ENCODE measurements at regions not wholly inside any gene's neighbourhood (a gene's known extent, or its start where the extent isn't known, plus 50 kb on each side); places are given as distances from the start of the nearest gene placed in this dataset.

GRCh38 chr5:74309050-74309449 is 331.5 kb downstream of the ENC1 start:
- no peak overlapping the region for H2AFZ ChIP-seq (ENCODE audit: low read depth, low read length)
- H4K20me1 ChIP-seq (ENCODE audit: insufficient read depth, low read length), result no peaks in the 10 kb centered on the region
- no peaks in the 10 kb centered on the region for H3K27me3 ChIP-seq (ENCODE audit: insufficient read depth, low read length, poor library complexity)
- TF ChIP-seq EZH2 (IDR thresholded peaks at IDR 0.05; ENCODE audit: borderline replicate concordance, low read depth, low read length, severe bottlenecking) (no peak), CTCF (IDR thresholded peaks at IDR 0.05; ENCODE audit: borderline replicate concordance, extremely low read depth, low read length, poor library complexity, severe bottlenecking) (no peak)
- DNase-seq (no peak), ATAC-seq (ENCODE audit: insufficient read depth, low read depth) (no peak)
- no peak overlapping the region for H3K9ac ChIP-seq (ENCODE audit: low read depth, low read length)
- H3K4me1 ChIP-seq (ENCODE audit: insufficient read depth, low read length), result no peaks in the 10 kb centered on the region
- no peak overlapping the region for H3K4me3 ChIP-seq (ENCODE audit: low read depth in 1 of 2, low read length in 2 of 2)
- no peak overlapping the region for H3K4me2 ChIP-seq (ENCODE audit: insufficient read depth, low read length)
- H3K27ac ChIP-seq (ENCODE audit: low read length), result no peak overlapping the region
- H3K36me3 ChIP-seq (ENCODE audit: insufficient read depth, low read length), result no peaks in the 10 kb centered on the region
- no peaks in the 10 kb centered on the region for H3K79me2 ChIP-seq (ENCODE audit: insufficient read depth, low read length)
- H3K9me3 ChIP-seq (ENCODE audit: insufficient read depth, low read length, severe bottlenecking), result no peaks in the 10 kb centered on the region

GRCh38 chr5:74306845-74307244 is 333.7 kb downstream of the ENC1 start:
- ATAC-seq (ENCODE audit: insufficient read depth, low read depth) (no peak), DNase-seq (no peak)
- Histone ChIP-seq H3K4me2 (ENCODE audit: insufficient read depth, low read length) (no peak overlapping the region), H3K36me3 (ENCODE audit: insufficient read depth, low read length) (no peaks in the 10 kb centered on the region), H3K79me2 (ENCODE audit: insufficient read depth, low read length) (no peaks in the 10 kb centered on the region), H3K9ac (ENCODE audit: low read depth, low read length) (no peak overlapping the region), H2AFZ (ENCODE audit: low read depth, low read length) (no peak overlapping the region), H4K20me1 (ENCODE audit: insufficient read depth, low read length) (no peaks in the 10 kb centered on the region), H3K27me3 (ENCODE audit: insufficient read depth, low read length, poor library complexity) (no peaks in the 10 kb centered on the region), H3K4me3 (ENCODE audit: low read depth in 1 of 2, low read length in 2 of 2) (no peak overlapping the region), H3K27ac (ENCODE audit: low read length) (no peak overlapping the region), H3K4me1 (ENCODE audit: insufficient read depth, low read length) (no peaks in the 10 kb centered on the region), H3K9me3 (ENCODE audit: insufficient read depth, low read length, severe bottlenecking) (no peaks in the 10 kb centered on the region)
- no peak for TF ChIP-seq EZH2 (IDR thresholded peaks at IDR 0.05; ENCODE audit: borderline replicate concordance, low read depth, low read length, severe bottlenecking)

GRCh38 chr5:74304536-74304935 is 336.0 kb downstream of the ENC1 start:
- Histone ChIP-seq H3K4me3 (ENCODE audit: low read depth in 1 of 2, low read length in 2 of 2) (no peak overlapping the region), H3K27ac (ENCODE audit: low read length) (no peak overlapping the region), H3K9me3 (ENCODE audit: insufficient read depth, low read length, severe bottlenecking) (no peaks in the 10 kb centered on the region), H3K4me2 (ENCODE audit: insufficient read depth, low read length) (no peak overlapping the region), H3K9ac (ENCODE audit: low read depth, low read length) (no peak overlapping the region), H3K36me3 (ENCODE audit: insufficient read depth, low read length) (no peaks in the 10 kb centered on the region), H3K27me3 (ENCODE audit: insufficient read depth, low read length, poor library complexity) (no peaks in the 10 kb centered on the region), H3K4me1 (ENCODE audit: insufficient read depth, low read length) (no peaks in the 10 kb centered on the region), H2AFZ (ENCODE audit: low read depth, low read length) (no peak overlapping the region), H4K20me1 (ENCODE audit: insufficient read depth, low read length) (no peaks in the 10 kb centered on the region), H3K79me2 (ENCODE audit: insufficient read depth, low read length) (no peaks in the 10 kb centered on the region)
- TF ChIP-seq CTCF (IDR thresholded peaks at IDR 0.05; ENCODE audit: borderline replicate concordance, extremely low read depth, low read length, poor library complexity, severe bottlenecking), result no peak
- TF ChIP-seq EZH2 (IDR thresholded peaks at IDR 0.05; ENCODE audit: borderline replicate concordance, low read depth, low read length, severe bottlenecking), result no peak
- no peak for ATAC-seq (ENCODE audit: insufficient read depth, low read depth)
- no peak for DNase-seq

- Histone ChIP-seq H3K27me3 (ENCODE audit: insufficient read depth, low read length, poor library complexity) (no peaks in the 10 kb centered on the region), H3K4me1 (ENCODE audit: insufficient read depth, low read length) (no peaks in the 10 kb centered on the region), H3K4me3 (ENCODE audit: low read depth in 1 of 2, low read length in 2 of 2) (no peak overlapping the region), H4K20me1 (ENCODE audit: insufficient read depth, low read length) (no peaks in the 10 kb centered on the region), H3K9me3 (ENCODE audit: insufficient read depth, low read length, severe bottlenecking) (no peaks in the 10 kb centered on the region), H3K4me2 (ENCODE audit: insufficient read depth, low read length) (no peak overlapping the region), H3K36me3 (ENCODE audit: insufficient read depth, low read length) (no peaks in the 10 kb centered on the region), H3K79me2 (ENCODE audit: insufficient read depth, low read length) (no peaks in the 10 kb centered on the region), H3K27ac (ENCODE audit: low read length) (no peak overlapping the region), H3K9ac (ENCODE audit: low read depth, low read length) (no peak overlapping the region), H2AFZ (ENCODE audit: low read depth, low read length) (no peak overlapping the region)
- DNase-seq (no peak), ATAC-seq (ENCODE audit: insufficient read depth, low read depth) (no peak)
- TF ChIP-seq EZH2 (IDR thresholded peaks at IDR 0.05; ENCODE audit: borderline replicate concordance, low read depth, low read length, severe bottlenecking), result no peak
- TF ChIP-seq CTCF (IDR thresholded peaks at IDR 0.05; ENCODE audit: borderline replicate concordance, extremely low read depth, low read length, poor library complexity, severe bottlenecking), result no peak
Measured at GRCh38 chr5:74303578-74303977, 336.9 kb downstream of the ENC1 start.
